ENCODE measurements at regions not wholly inside any gene's neighbourhood (a gene's known extent, or its start where the extent isn't known, plus 50 kb on each side); places are given as distances from the start of the nearest gene placed in this dataset.

DNA sequence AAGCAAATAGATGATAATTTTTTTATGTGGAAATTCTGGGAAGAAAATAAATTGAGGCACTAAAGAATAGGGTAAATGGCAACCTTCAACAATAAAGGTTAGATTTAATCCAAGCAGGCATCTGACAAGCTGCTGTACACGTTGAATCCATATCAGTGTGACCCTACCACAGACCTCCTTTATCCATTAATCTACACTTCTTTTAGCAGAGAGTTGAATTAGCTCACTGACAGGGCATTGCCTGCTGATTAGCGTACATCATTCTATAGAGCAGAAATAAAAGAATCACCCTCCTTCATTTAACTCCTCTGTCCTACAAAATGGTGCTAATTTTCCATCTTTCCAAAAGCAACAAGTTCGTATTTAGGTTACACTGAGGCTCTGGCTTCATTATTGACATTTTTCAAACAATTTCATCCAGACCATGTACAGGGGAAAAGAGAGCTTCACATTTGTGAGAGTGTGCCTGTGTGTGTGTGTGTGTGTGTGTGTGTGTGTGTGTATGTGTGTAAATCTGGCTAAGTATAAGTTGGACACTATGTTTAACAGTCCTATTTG is 356.0 kb downstream of the TFEC start (continued):
- TF ChIP-seq, protein P1, sequence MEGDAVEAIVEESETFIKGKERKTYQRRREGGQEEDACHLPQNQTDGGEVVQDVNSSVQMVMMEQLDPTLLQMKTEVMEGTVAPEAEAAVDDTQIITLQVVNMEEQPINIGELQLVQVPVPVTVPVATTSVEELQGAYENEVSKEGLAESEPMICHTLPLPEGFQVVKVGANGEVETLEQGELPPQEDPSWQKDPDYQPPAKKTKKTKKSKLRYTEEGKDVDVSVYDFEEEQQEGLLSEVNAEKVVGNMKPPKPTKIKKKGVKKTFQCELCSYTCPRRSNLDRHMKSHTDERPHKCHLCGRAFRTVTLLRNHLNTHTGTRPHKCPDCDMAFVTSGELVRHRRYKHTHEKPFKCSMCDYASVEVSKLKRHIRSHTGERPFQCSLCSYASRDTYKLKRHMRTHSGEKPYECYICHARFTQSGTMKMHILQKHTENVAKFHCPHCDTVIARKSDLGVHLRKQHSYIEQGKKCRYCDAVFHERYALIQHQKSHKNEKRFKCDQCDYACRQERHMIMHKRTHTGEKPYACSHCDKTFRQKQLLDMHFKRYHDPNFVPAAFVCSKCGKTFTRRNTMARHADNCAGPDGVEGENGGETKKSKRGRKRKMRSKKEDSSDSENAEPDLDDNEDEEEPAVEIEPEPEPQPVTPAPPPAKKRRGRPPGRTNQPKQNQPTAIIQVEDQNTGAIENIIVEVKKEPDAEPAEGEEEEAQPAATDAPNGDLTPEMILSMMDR (conservative IDR thresholded peaks at IDR 0.05; ENCODE audit: low read depth in 2 of 2), result no peak
- TF ChIP-seq EZH2 (IDR thresholded peaks at IDR 0.05; ENCODE audit: low read depth, unreplicated experiment) (no peak), JUNB (IDR thresholded peaks at IDR 0.05; ENCODE audit: unreplicated experiment) (no peak), ZNF114 (CRISPR knock-in tag; IDR thresholded peaks at IDR 0.05) (no peak)
- TF ChIP-seq, protein P2, sequence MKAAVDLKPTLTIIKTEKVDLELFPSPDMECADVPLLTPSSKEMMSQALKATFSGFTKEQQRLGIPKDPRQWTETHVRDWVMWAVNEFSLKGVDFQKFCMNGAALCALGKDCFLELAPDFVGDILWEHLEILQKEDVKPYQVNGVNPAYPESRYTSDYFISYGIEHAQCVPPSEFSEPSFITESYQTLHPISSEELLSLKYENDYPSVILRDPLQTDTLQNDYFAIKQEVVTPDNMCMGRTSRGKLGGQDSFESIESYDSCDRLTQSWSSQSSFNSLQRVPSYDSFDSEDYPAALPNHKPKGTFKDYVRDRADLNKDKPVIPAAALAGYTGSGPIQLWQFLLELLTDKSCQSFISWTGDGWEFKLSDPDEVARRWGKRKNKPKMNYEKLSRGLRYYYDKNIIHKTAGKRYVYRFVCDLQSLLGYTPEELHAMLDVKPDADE (IDR thresholded peaks at IDR 0.05), result no peak

DNA sequence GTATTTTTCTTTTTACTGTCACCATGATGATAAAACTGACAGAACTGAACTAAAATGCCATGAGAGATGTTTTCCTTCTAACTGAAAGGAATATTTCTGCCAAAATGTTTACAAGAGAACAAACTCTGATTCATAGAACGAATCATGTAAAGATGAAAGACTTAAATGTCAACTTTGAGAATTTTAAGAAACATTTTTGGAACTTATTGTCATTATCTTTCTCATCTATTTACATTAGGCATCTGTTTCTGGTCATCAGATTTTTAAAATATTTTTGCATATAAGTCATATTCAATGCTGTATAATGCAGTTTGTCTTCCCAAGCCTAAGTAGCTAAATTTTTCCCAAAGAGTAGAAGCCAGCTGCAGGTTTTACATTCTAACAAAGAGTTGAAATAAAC is 358.5 kb downstream of the TFEC start:
- no peak overlapping the region for H3K4me3 Mint-ChIP-seq
- H3K79me2 ChIP-seq (replicated peaks; ENCODE audit: insufficient read depth), result no peaks in the 10 kb centered on the region
- H3K9me3 Mint-ChIP-seq, result no peaks in the 10 kb centered on the region
- no peak for ATAC-seq
- no peaks in the 10 kb centered on the region for H3K36me3 ChIP-seq (ENCODE audit: insufficient read depth)
- no peaks in the 10 kb centered on the region for H3K9me2 ChIP-seq (ENCODE audit: insufficient read depth)
- H3K36me3 Mint-ChIP-seq (ENCODE audit: low read depth), result no peaks in the 10 kb centered on the region
- H4K20me1 ChIP-seq (replicated peaks; ENCODE audit: insufficient read depth), result no peaks in the 10 kb centered on the region
- DNase-seq (ENCODE audit: low spot score), result no peak
- H3K4me1 Mint-ChIP-seq, result no peaks in the 10 kb centered on the region; the same call in 2 of the 3 replicates
- H3F3A ChIP-seq (replicated peaks; ENCODE audit: low read depth), result no peaks in the 10 kb centered on the region
- no peak overlapping the region for H3K4me3 ChIP-seq
- H3K27me3 Mint-ChIP-seq (ENCODE audit: insufficient read depth, low read depth, poor library complexity), result peaks cover 2% of the 10 kb centered on the region
- no peak overlapping the region for H3K4me2 ChIP-seq
- no peaks in the 10 kb centered on the region for H3K4me1 ChIP-seq (ENCODE audit: insufficient read depth)
- no peaks in the 10 kb centered on the region for H3K27me3 ChIP-seq (ENCODE audit: insufficient read depth)
- H3K27ac Mint-ChIP-seq, result no peak overlapping the region
- no peak overlapping the region for H3K27ac ChIP-seq (ENCODE audit: low read depth)
- no peak overlapping the region for H2AFZ ChIP-seq
- TF ChIP-seq EZH2phosphoT487 (IDR thresholded peaks at IDR 0.05; ENCODE audit: unreplicated experiment) (no peak), CREB1 (CRISPR knock-in tag; IDR thresholded peaks at IDR 0.05; ENCODE audit: low read depth) (no peak), NANOG (IDR thresholded peaks at IDR 0.05; ENCODE audit: borderline replicate concordance) (no peak), ZNF114 (CRISPR knock-in tag; IDR thresholded peaks at IDR 0.05) (no peak), JUNB (IDR thresholded peaks at IDR 0.05; ENCODE audit: unreplicated experiment) (no peak)
- TF ChIP-seq, protein P1 (conservative IDR thresholded peaks at IDR 0.05; ENCODE audit: low read depth in 2 of 2), result no peak
- TF ChIP-seq, protein P3, sequence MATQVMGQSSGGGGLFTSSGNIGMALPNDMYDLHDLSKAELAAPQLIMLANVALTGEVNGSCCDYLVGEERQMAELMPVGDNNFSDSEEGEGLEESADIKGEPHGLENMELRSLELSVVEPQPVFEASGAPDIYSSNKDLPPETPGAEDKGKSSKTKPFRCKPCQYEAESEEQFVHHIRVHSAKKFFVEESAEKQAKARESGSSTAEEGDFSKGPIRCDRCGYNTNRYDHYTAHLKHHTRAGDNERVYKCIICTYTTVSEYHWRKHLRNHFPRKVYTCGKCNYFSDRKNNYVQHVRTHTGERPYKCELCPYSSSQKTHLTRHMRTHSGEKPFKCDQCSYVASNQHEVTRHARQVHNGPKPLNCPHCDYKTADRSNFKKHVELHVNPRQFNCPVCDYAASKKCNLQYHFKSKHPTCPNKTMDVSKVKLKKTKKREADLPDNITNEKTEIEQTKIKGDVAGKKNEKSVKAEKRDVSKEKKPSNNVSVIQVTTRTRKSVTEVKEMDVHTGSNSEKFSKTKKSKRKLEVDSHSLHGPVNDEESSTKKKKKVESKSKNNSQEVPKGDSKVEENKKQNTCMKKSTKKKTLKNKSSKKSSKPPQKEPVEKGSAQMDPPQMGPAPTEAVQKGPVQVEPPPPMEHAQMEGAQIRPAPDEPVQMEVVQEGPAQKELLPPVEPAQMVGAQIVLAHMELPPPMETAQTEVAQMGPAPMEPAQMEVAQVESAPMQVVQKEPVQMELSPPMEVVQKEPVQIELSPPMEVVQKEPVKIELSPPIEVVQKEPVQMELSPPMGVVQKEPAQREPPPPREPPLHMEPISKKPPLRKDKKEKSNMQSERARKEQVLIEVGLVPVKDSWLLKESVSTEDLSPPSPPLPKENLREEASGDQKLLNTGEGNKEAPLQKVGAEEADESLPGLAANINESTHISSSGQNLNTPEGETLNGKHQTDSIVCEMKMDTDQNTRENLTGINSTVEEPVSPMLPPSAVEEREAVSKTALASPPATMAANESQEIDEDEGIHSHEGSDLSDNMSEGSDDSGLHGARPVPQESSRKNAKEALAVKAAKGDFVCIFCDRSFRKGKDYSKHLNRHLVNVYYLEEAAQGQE (IDR thresholded peaks at IDR 0.05; ENCODE audit: unreplicated experiment), result no peak
